Subcutaneous abdominal adipose tissue (tissue), 5 donors: ENCODE measurements at regions not wholly inside any gene's neighbourhood (a gene's known extent, or its start where the extent isn't known, plus 50 kb on each side); places are given as distances from the start of the nearest gene placed in this dataset.

Experiments
- H3K27ac ChIP-seq: one replicate; pipeline ENCODE4 v1.7.0; 2013; ENCODE audit warnings: low read depth, mild to moderate bottlenecking, inconsistent platforms, low read length, moderate library complexity
- H3K27me3 ChIP-seq, 5 donors: one replicate each; pipeline ENCODE4 v1.7.0; 2013; ENCODE audit warnings: low read length in 5 of 5, inconsistent platforms in 1 of 5; ENCODE audit not compliant: control insufficient read depth in 5 of 5, insufficient read depth in 4 of 5
- H3K36me3 ChIP-seq, 5 donors: one replicate each; pipeline ENCODE4 v1.7.0; 2013; ENCODE audit warnings: low read length in 5 of 5; ENCODE audit not compliant: control insufficient read depth in 5 of 5, insufficient read depth in 5 of 5
- H3K4me1 ChIP-seq, 5 donors: one replicate each; pipeline ENCODE4 v1.7.0; 2013; ENCODE audit warnings: low read length in 5 of 5, mild to moderate bottlenecking in 3 of 5, moderate library complexity in 1 of 5; ENCODE audit not compliant: control insufficient read depth in 5 of 5, insufficient read depth in 5 of 5
- H3K4me3 ChIP-seq, 5 donors: one replicate each; pipeline ENCODE4 v1.7.0; 2013; ENCODE audit warnings: low read length in 5 of 5, low read depth in 1 of 5
- H3K9ac ChIP-seq, 5 donors: one replicate each; pipeline ENCODE4 v1.7.0; 2013; ENCODE audit warnings: low read length in 5 of 5, mild to moderate bottlenecking in 4 of 5, moderate library complexity in 3 of 5
- H3K9me3 ChIP-seq, 5 donors: one replicate each; pipeline ENCODE4 v1.7.0; 2013; ENCODE audit warnings: low read length in 5 of 5; ENCODE audit not compliant: control insufficient read depth in 5 of 5
- donor health status: healthy.
- donor health status: healthy.
- donor health status: healthy.
- donor health status: healthy.
- donor health status: healthy.

GRCh38 chr9:31140316-31140715 is 1244.1 kb upstream of the ACO1 start:
- Histone ChIP-seq H3K9ac (no peak overlapping the region), H3K4me1 (peaks cover 0 to 13% (median 0%) of the 10 kb centered on the region in 5 donors), H3K4me3 (no peak overlapping the region), H3K36me3 (no peaks in the 10 kb centered on the region), H3K27ac (no peak overlapping the region), H3K27me3 (no peaks in the 10 kb centered on the region), H3K9me3 (no peaks in the 10 kb centered on the region)

- H3K9ac ChIP-seq: no peak overlapping the region
- H3K4me1 ChIP-seq: peaks cover 0 to 4% (median 0%) of the 10 kb centered on the region in 5 donors
- H3K4me3 ChIP-seq: no peak overlapping the region
- H3K36me3 ChIP-seq: no peaks in the 10 kb centered on the region
- H3K27me3 ChIP-seq: no peaks in the 10 kb centered on the region
- H3K9me3 ChIP-seq: no peaks in the 10 kb centered on the region
- H3K27ac ChIP-seq: no peak overlapping the region
Observed at GRCh38 chr9:31142456-31142855, 1242.0 kb upstream of the ACO1 start.

- H3K27ac ChIP-seq: no peak overlapping the region
- no peak overlapping the region for H3K4me3 ChIP-seq
- H3K9ac ChIP-seq: no peak overlapping the region
Observed at GRCh38 chr9:31144614-31145013, 1239.8 kb upstream of the ACO1 start.

GRCh38 chr9:31146485-31147166 is 1237.8 kb upstream of the ACO1 start:
- Histone ChIP-seq H3K27ac (no peak overlapping the region), H3K27me3 (no peaks in the 10 kb centered on the region), H3K9me3 (peaks cover 0 to 2% (median 0%) of the 10 kb centered on the region in 5 donors), H3K9ac (no peak overlapping the region), H3K4me1 (no peaks in the 10 kb centered on the region), H3K36me3 (no peaks in the 10 kb centered on the region), H3K4me3 (no peak overlapping the region)

More at GRCh38 chr9:31144614-31145013, 1239.8 kb upstream of the ACO1 start:
- H3K36me3 ChIP-seq: no peaks in the 10 kb centered on the region
- H3K27me3 ChIP-seq: no peaks in the 10 kb centered on the region
- no peaks in the 10 kb centered on the region for H3K9me3 ChIP-seq
- H3K4me1 ChIP-seq: no peaks in the 10 kb centered on the region

GRCh38 chr9:31153250-31153840 is 1231.1 kb upstream of the ACO1 start:
- Histone ChIP-seq H3K36me3 (no peaks in the 10 kb centered on the region), H3K27ac (no peak overlapping the region), H3K9me3 (peaks cover 0 to 2% (median 0%) of the 10 kb centered on the region in 5 donors), H3K4me3 (no peak overlapping the region), H3K4me1 (no peaks in the 10 kb centered on the region), H3K27me3 (no peaks in the 10 kb centered on the region), H3K9ac (no peak overlapping the region)

GRCh38 chr9:31166516-31166915 is 1217.9 kb upstream of the ACO1 start:
- Histone ChIP-seq H3K27ac (no peak overlapping the region), H3K4me1 (no peaks in the 10 kb centered on the region), H3K27me3 (no peaks in the 10 kb centered on the region), H3K9me3 (no peaks in the 10 kb centered on the region), H3K9ac (no peak overlapping the region), H3K4me3 (no peak overlapping the region), H3K36me3 (no peaks in the 10 kb centered on the region)

- H3K9me3 ChIP-seq: no peaks in the 10 kb centered on the region
- H3K27me3 ChIP-seq: no peaks in the 10 kb centered on the region
- H3K9ac ChIP-seq: no peak overlapping the region
- no peaks in the 10 kb centered on the region for H3K4me1 ChIP-seq
- no peaks in the 10 kb centered on the region for H3K36me3 ChIP-seq
- H3K4me3 ChIP-seq: no peak overlapping the region
- no peak overlapping the region for H3K27ac ChIP-seq
Observed at GRCh38 chr9:31168161-31168560, 1216.3 kb upstream of the ACO1 start.

GRCh38 chr9:31174681-31175080 is 1209.8 kb upstream of the ACO1 start:
- Histone ChIP-seq H3K9me3 (no peaks in the 10 kb centered on the region), H3K4me3 (no peak overlapping the region), H3K36me3 (no peaks in the 10 kb centered on the region), H3K9ac (no peak overlapping the region), H3K27ac (no peak overlapping the region), H3K4me1 (no peaks in the 10 kb centered on the region), H3K27me3 (no peaks in the 10 kb centered on the region)

GRCh38 chr9:31183866-31184265 is 1200.6 kb upstream of the ACO1 start:
- H3K4me1 ChIP-seq: no peaks in the 10 kb centered on the region
- H3K4me3 ChIP-seq: no peak overlapping the region
- no peaks in the 10 kb centered on the region for H3K27me3 ChIP-seq
- H3K9me3 ChIP-seq: no peaks in the 10 kb centered on the region
- no peak overlapping the region for H3K27ac ChIP-seq
- no peak overlapping the region for H3K9ac ChIP-seq
- H3K36me3 ChIP-seq: no peaks in the 10 kb centered on the region

- Histone ChIP-seq H3K4me3 (no peak overlapping the region), H3K36me3 (no peaks in the 10 kb centered on the region), H3K27ac (no peak overlapping the region), H3K9ac (no peak overlapping the region), H3K4me1 (no peaks in the 10 kb centered on the region), H3K27me3 (no peaks in the 10 kb centered on the region), H3K9me3 (no peaks in the 10 kb centered on the region)
Observed at GRCh38 chr9:31185831-31186230, 1198.6 kb upstream of the ACO1 start.
